ENCODE measurements at regions not wholly inside any gene's neighbourhood (a gene's known extent, or its start where the extent isn't known, plus 50 kb on each side); places are given as distances from the start of the nearest gene placed in this dataset.

DNA sequence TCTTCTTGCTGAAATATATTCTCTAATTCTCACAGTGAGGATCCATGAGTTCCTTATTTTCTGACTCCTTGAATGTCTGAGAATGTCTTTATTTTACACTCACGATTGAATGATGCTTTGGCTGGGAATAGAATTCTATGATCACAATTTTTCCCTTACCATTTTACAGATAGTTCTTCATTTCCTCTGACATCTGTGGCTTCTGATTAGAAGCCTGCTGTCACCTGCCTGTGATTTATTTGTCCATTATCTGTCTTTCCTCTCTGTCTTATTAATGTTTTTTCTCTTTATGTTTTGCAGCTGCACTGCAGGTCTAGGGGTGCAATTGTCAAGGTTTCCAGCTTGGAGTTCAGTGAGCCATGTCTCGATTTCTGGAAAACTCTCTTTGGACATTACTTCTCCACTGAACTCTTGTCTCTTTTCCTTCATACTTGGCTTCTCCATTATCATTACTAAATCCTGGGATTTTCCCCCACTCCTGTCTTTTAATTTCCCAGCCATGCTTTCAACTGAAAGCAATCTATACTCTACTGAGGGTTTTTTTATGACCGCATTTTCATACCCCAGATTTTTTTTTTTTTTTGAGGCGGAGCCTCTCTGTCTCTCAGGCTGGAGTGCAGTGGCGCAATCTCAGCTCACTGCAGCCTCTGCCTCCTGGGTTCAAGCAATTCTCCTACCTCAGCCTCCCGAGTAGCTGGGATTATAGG, 85.8 kb upstream of the PRNP start:
- DNase-seq (ENCODE audit: low spot score), result no peak

DNA sequence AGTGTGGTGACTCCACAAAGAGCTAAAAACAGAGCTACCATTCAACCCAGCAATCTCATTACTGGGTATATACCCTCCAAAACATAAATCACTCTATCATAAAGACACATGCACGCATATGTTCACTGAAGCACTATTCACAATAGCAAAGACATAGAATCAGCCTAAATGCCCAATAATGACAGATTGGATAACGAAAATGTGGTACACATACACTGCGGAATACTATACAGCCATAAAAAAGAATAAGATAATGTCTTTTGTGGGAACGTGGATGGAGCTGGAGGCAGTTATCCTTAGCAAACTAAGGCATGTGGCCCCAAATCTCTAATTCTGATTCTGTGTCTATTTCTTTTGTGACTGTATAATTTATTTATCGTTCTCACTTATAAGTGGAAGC, 89.0 kb upstream of the PRNP start:
- no peak for DNase-seq (ENCODE audit: low spot score)

DNA sequence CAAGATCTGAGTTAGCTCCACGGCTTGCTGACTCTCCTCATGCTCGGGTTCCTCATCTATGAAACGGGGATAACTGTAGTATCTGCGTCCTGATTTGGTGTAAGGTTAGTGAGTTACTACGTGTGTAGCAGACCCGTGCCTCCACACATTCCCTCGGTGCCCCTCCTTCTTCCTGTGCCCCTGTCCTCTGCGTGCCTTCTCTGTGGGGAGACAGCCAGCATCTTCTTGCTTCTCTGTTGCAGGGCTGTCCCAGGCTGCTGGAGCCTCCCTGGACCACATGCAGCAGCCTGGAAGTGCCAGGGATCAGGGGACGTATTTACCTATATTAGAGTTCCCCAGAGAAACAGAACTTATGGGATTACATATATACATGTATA, 93.1 kb upstream of the PRNP start:
- DNase-seq (ENCODE audit: low spot score), result no peak

DNA sequence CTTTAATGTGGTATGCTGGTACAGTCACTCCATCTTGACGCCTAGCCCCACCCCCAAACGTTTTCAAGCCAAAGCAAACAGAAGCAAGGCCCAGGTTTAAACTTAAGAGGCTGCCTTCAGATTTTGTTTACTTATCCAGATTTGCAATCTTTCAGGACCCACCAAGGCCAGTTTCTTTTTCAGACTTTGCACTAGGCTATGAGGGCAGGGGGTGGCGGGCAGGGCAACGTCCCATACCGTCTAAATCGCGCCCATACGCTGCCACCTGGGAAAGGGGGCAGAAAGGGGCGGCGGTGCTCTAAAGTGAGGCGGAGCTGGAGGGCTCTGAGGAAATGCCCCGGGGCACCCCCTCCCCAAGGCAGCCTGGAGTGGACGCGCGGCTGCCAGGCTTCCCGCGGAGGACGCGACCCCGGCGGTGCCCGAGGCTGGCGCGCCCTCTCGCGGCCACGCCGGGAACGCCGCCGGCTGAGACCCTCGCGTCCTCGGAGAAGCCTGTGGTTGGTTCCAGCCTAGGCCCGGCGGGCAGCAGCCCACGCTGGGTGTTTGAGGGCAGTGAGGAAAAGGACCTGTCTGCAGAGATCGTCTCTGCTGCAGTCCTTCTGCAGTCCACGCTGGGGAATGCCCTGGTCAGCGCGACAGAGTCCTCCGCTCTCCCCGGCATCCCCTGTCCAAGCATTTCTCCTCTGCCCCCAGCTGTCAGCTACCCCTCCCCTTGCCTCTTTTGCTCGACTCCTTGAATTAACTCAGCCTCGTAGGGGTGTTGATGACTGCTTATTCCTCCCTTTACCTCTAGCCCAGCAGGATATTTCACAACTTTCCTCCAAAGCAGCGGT, 93.7 kb upstream of the PRNP start:
- DNase-seq (ENCODE audit: low spot score), result peak; percentile 92

DNA sequence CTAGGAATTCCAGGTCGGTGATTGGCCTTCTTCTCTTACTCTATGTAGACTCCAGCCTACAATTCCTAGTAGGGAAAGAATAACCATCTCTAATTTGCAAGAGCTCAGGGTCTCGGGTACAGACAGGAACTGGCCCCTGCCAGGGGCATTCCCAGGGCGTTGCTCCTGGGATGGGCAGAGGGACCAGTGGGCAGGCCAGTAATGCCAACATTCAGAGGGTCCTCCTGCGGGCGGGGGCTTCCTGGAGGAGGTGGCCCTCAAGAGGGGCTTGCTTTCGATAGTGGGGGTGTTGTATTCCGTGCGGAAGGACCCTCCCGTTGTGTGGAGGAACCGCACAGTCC, 94.3 kb upstream of the PRNP start:
- no peak for DNase-seq (ENCODE audit: low spot score)

DNA sequence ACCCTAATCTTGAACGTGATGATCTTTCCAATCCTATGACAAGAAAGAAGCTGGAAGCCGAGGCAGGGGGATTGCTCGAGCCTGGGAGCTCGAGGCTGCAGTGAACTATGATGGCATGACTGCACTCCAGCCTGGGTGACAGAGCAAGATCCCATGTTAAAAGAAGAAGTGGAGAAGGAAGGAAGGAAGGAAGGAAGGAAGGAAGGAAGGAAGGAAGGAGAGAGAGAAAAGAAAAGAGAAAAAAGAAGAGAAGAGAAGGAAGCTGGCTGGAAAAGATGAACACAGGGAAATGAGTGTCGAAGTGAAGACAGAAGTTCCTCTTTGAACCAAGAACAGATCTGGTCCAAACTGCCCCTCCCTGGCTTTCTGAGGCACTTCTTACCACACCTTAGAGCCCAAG, 100.5 kb upstream of the PRNP start:
- DNase-seq (ENCODE audit: low spot score), result no peak

DNA sequence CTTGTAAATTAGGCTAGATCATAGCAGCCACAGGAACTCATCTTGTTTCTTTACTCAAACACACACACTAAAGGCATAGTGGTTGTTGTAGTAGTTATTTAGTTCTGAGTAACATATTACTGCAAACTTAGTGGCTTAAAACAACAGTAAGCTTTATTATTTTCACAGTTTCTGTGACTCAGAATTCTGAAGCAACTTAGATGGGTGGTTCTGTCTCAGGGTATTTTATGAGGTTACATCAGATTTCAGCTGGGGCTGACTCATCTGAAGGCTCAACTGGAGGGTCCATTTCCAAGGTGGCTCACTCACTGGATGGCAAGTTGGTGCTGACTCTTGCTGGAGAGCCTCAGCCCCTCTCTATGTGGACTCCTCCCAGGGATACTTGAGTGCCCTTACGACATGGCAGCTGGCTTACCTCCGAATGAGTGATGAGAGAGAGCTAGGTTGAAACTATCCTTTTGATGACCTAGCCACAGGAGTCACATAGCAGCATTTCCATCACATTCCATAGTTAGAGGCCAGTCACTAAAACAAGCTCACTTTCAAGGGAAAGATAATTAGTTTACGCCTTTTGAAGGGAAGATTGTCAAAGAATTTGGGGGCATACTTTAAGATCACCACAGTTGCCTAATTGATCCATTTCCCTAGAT, 101.0 kb upstream of the PRNP start:
- DNase-seq (ENCODE audit: low spot score), result no peak

DNA sequence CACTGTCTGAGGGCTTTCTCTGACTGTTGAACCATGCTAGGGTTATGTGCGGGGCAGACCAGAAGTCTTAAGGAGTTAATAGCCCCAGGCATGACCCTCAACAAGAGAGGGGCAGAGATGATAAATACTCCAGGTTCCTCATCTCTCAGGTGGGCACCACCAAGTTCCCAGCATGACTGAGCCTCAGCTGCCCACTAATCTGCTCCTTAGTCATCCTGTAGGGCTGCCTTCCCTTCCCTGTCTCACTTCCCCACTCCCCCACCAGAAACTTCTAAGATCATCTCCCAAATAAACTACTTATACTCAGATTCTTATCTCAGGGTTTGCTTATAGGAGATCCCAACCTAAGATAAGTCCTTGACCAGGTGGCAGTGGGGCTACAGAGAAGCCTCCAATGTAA, 101.7 kb upstream of the PRNP start:
- no peak for DNase-seq (ENCODE audit: low spot score)

DNA sequence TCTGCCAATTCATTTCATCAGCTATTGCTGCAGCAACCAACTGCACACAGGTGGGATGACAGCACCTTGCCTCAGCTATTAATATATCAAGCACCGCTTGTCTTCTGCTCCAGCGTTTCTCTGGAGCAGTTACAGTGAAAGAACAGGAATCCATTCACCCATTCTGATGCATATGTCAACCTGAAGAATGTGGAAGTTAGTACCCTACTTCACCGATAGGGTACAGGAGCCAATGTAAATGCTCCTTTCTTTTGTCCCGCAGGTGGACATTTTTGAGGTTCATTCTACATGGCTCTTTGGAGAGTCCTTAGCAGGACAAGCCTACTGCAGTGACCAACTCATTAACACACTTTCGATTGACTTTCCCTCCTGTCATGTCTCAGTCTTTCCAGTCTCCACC, 104.4 kb upstream of the PRNP start:
- DNase-seq (ENCODE audit: low spot score), result no peak

DNA sequence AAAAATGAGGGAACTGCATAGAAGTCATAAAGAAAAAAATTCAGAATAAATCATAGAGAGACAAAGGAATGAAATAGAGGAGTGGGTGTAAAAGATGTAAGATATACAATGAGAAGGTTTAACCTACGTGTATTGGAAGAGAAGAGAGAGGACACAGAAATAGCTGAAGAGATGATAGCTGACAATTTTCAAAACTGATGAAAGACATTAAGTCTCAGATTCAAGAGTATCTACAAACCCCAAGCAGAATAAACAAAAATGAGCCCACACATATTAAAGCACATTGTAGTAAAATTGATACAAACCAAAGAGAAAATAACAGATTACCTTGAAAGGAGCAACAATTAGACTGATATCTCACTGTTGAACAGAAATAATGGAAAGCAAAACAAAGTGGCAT, 107.9 kb upstream of the PRNP start:
- DNase-seq (ENCODE audit: low spot score), result no peak

DNA sequence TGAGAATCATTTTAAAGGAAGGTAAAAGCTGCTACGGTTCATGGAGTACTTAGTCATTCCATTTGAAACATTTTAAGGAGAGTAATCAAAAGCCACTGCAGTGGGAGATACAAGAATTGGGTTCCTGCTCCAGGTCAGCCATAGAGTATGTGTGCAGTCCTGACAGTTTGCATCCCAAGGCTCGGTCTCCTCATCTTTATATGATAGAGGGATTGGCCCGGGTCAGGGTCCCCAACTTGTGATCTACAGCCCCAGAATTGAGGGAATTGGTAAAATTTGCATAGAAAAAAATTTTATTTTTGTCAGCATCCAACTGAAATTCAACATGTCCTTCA, 111.9 kb upstream of the PRNP start:
- no peak for DNase-seq (ENCODE audit: low spot score)

DNA sequence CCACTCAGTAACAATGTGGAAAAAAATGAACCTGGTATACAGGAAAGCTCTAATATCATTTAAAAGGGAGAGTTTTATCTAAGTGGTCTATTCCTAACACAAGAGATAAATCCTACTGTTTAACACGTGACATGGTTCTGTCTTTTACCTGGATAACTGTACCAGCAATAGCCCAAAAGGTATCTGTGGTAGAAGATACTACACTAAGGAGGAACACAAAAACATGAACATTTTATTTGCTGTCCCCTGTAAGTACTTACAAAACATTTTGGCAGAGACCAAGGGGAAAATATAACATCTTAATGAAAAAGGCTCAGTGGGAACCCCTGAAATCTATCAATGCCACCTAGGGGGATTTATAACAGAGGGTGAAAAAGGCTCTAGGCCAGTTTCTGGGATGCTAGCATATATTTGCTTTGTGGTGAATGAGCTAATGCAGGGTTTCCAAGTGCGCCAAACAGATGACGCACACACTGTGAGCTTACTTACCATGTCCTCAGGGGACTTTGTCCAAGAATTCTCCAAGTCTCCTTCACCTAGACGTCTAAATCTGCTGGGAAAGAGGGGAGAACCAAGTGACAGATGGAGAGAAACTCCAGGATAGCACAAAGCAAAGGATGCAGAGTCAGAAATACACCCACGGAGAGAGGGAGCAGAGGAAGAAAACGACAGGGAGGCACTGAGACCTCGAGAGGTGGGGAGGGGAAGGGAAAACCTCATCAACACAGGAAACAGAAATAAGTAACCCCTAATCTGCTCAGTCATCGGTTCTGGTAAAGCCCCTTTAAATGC, 112.5 kb upstream of the PRNP start:
- no peak for DNase-seq (ENCODE audit: low spot score)

DNA sequence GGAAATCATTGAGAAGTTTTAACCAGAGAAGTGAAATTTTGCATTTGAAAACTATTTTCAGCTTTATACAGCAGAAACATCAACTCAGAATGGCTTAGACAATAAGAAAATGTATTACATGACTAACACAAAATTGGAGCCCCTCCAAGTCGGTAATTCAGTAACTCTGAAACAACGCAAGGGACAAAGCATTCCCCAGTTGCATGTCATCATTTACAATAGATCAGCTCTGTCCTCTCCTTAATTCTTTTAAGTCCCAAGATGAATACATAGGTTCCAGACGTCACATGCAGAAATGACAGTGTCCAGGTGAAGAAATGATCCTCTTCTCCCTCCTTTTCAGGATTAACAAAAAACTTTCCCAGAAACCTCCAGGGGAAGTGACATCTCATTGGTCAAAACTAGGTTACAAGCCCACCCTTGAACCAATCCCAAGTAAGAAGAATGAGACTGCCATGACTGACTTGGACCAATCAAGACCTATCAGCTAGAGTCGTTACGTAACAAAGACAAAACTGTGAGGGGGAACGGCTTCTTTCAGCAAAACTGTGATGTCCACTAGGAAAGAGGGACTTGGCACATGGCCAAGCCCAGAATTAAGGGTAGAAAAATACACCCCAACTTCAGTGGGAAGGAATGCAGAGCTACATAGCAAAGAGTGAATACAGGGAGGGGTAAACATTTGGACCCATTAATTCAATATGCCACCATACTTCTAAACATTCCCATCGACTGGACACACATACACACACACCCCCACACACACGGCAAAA, 114.3 kb upstream of the PRNP start:
- DNase-seq (ENCODE audit: low spot score), result no peak

DNA sequence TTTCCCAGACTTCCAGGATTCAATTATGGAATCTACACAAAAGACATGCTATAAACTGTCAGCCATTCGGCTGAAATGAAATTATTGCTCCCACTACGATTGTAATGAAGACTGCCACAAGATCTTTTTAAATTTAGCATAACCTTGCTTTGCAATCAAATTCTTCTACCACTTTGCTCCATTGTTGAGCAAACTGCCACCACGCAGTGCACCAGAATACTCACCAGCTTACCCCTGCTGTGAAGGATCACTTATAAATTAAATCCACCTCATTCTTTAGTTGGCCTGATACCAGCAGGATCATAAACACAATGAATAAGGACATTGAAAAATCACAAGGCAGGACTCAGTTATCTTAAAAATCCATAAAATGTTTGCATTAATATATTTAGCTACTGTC, 116.4 kb upstream of the PRNP start:
- no peak for DNase-seq (ENCODE audit: low spot score)

DNA sequence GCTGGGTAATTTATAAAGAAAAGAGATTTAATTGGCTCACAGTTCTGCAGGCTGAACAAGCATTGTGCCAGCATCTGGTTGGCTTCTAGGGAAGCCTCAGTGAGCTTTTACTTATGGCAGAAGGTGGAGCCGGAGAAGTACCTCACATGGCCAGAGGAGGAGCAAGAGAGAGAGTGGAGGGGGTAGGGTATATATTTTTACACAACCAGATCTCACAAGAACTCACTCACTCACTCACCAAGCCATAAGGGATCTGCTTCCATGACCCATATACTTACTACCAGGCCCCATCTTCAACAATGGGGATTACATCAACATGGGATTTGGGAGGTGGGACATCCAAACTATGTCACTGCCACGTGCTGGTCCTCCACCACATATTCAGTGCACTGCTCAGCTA, 117.2 kb upstream of the PRNP start:
- DNase-seq (ENCODE audit: low spot score), result no peak

DNA sequence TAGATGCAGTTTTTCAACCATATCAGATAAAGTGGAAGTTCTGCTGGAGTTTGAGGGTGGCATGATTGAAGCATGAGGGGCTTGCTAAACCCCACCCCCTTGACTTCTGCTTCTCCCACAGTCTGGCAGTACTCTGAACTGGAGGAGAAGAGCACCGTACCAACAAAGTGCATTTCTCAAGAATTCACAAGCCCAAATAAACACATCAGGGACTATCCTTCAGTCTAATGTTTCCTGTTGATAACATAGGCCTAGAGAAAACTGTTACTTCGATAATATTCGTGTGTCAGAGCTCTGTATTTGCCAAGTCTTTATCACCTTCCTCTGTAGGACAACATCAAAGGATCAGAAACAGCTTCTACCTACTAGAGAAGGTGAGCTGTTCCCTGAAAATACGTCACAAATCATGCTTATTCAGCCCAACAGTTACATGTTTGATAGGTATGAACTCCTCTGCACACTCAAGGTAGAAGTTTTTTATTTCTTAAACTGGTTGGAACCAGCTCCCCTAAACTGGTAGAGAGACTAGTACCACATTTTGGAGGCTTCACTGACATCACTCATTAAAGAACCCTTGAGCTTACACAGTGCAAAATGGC, 117.8 kb upstream of the PRNP start:
- DNase-seq (ENCODE audit: low spot score), result no peak

DNA sequence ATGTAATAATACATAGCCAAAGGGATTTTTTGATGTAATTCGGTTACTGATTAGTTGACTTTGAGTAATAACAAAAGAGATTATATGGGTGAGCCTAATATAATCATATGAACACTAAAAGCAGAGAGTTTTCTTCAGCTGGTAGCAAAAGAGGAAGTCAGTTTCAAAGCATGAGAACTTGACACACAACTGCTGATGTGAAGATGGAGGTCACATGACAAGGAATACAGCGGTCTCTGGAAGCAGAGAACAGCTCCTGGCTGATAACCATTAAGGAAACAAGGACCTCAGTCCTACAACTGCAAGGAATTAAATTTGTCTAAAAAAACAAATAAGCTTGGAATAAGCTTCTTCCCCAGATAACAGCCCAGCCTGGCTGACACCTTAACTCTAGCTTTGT, 119.1 kb upstream of the PRNP start:
- DNase-seq (ENCODE audit: low spot score), result no peak

DNA sequence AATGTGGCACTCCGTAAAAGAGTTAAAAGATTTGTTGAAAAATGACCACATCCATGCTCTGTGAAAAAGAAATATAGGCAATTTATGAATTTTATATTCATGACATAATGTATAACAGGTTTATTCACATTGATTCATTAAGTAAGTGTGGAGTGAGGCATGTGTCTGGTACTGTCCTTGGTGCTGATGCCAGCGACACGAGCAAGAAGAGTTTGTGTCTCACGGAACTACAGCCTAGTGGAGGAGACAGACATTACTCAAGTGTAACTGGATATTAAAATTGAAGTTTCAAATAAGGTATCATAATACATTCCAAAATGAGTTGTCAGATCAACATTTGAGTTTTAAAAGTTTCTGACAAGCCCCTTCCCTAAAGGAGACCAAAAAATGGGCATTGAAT, 122.7 kb upstream of the PRNP start:
- no peak for DNase-seq (ENCODE audit: low spot score)

DNA sequence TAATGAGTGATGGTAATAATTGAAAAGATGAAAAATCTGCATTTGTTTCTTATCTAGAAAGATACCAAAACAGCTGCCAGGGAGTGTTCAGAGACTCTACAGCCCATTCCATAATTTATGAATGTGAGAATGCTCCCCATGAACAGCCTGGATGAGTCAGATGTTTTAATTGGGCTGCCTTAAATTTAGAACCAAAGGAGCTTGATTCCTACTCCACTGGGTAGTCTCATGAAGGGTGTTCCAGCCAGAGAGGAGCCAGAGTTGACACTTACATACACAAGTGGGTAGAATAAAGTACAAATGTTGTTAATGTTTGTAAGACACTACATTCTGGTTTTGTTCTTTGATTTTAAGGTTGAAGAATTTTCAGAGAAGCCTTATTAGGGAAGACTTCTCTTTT, 123.2 kb upstream of the PRNP start:
- no peak for DNase-seq (ENCODE audit: low spot score)

DNA sequence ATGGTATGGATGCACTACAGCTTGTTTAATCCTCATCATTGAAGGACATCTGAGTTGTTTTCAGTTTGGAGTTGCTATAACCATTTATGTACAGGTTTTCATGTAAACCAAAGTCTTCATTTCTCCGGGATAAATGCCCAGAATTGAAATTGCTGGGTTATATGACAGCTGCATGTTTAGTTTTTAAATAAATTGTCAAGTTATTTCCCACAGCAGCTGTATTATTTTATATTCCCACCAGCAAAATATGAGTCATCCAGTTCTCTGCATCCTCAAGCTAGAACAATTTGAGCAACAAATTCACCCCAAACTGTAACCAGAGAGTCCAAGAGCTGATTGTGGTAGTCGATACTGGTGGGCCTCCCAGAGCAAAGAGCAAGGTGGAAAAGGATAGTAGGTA, 125.6 kb upstream of the PRNP start:
- DNase-seq (ENCODE audit: low spot score), result no peak

DNA sequence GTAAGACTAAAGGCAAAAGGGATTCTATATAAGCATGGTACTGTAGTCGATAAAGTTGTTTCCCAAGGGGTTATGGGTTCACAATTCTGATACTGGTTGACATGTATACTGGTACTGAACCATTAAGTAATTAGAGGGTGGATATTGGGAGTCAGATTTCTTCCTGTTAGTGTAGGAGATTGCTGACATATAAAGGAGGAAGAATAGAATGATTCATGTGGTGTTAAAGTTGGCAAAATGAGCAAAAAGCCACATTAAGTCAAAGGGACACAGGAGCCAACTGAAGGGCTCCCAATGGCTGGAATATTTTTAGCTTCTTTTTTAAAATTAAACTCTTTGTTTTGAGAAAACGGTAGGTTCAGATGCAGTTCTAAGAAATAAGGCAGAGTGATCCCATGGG, 126.3 kb upstream of the PRNP start:
- DNase-seq (ENCODE audit: low spot score), result no peak

DNA sequence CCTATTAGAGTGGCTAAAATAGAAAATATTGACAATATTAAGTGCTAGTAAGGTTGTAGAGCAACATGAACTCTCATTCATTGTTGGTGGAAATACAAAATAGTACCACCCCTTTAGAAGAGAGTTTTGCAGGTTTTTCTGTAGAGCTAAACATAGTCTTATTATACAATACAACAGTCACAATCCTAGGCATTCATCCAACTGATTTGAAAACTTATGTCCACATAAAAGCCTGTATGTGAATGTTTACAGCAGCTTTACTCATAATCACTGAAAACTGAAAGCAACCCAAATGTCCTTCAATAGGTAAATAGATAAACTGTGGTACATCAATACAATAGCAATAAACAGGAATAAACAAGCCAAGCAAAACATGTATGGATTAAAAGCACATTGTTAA, 127.2 kb upstream of the PRNP start:
- DNase-seq (ENCODE audit: low spot score), result no peak
